Kidney glomerular epithelial cell (primary cell): ENCODE measurements at regions not wholly inside any gene's neighbourhood (a gene's known extent, or its start where the extent isn't known, plus 50 kb on each side); places are given as distances from the start of the nearest gene placed in this dataset.

ENCODE experiments used
- DNase-seq: peaks from one replicate; lab custom pipeline; 2025; lab: John Stamatoyannopoulos, UW

DNA sequence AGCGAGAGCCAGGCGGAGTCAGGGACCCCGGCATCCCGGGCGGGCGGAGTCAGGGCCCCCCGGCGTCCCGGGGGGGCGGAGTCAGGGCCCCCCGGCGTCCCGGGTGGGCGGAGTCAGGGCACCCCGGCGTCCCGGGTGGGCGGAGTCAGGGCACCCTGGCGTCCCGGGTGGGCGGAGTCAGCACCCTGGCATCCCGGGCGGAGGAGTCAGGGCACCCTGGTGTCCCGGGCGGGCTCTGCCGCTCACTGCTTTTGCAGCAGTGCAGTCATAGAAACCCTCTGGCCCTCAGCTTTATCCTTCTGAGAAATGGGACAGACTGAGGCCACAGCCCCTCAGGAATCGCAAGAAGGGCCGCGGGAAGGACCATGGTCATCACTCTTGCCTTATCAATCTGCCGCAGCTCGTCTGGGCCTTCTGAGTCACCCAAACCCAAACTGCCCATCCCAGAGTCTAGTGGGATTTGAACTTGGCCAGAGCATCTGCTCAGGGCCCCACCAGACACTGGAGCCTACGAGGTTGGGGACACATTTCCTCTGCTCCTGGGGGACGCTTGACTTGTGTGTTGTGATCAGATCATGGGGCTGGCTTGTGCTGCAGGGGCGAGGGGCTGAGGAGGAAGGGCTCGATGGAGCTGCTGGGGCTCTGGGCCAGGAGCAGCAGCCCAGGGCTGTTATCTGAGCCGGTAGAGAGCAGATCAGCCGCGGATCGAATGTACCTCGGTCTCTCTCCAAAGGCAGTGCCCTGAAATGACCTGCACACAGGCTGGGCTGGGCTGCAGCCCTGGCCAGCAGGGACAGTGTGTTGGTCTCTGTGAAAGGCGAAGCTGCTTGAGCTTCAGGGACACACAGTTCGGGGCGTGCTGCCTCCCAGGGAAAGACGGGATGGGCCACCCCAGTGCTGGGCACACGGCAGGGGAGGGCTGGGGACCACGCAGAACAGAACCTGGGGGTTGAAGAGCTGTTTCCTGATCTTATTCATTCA lies 290.1 kb upstream of the HDAC4 start:
- no peak for DNase-seq

DNA sequence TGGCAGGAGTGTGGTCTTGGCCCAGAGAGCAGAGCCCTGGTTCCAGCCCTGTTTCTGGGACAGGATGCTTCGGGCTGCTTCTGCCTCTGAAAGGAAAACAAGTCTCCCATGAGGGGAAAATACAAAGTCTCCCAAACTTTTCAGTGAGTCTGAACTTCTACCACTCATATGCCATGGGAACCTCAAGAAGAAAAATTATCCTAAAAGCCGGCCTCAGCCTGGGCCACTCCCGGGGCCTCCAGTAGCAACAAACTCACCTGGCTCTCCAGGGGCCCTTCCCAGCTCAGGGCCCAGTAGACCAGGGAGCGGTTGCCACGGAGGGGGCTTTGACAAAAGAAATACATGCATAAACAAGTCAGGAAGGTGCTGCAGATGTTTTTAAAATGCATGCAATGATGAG lies 289.2 kb upstream of the HDAC4 start:
- no peak for DNase-seq

DNA sequence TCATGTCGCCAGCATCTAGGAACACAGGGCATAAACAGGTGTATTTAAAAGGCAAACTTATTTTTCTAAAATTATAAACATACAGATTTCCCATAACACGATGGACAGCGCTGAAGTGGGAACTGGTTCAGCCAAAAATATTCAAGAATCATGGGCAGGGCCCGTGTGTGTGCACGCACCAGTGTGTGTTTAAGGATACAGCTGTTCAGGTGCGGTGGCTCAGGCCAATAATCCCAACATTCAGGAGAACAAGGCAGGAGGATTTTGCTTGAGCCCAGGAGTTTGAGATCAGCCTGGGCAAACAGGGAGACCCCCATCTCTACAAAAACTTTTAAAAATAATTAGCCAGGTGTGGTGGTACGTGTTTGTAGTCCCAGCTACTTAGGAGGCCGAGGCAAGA lies 288.6 kb upstream of the HDAC4 start:
- no peak for DNase-seq

DNA sequence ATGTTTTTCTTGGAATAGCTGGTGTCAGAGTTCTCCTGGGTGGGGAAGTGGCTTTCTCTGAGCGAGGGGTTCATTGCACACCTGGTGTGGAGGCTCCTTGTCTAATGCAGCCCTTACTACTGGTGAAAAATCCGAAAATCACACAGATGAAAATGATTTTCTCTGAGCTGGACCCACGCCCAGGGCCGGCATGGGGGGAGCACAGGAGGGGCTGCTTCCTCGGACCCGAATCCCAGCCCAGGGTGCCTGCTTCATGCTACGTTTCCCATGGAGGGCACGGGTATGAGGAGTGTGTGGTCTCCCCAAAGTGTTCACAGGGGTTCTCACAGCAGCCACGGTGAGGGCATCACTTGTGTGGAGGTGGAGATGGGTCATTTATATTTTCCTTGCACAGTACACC lies 288.0 kb upstream of the HDAC4 start:
- DNase-seq, result no peak

DNA sequence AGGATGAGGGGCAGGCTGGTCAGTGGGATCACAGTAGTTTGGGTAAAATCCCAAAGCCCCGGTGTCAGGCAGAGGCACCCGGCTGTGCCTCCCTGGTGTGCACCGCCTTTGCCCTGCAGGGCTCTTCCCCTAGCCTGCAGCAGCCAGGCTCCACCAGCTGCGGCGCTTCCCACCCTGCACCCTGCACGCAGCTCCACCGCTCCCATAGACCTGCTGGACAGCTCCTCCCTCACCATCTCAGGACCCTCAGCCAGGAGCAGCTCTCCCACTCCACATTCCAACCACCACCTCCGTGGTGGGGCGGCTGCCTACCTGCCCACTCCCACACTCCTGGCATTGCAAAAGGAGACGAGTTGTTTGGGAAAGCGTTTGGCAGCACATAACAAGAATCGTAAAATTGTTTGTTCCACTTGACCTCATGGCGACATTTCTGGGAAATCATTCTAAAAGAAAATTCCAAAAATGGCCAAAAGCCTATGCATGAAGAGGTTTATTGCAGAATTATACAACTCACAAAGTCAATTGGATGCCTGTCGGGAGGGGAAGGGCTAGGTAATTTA lies 287.4 kb upstream of the HDAC4 start:
- no peak for DNase-seq

DNA sequence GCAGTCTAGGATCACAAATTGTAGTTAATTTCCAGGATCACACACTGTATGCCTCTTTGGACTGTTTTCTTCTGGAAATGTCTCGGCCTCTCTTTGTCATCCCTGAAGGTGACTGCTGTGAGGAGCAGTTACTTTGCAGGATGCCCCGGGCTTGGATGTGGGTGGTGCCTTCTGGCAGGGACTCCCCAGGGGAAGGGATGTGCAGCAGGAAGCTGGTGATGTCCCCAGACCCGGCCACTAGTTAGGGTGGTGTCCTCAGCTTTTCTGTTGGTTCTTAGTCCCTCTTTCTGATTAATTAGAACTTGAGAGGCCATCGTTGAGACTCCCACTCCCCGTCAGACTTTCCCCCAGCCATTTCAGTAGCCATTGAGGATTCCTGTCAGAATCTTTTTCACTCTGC lies 286.6 kb upstream of the HDAC4 start:
- no peak for DNase-seq

DNA sequence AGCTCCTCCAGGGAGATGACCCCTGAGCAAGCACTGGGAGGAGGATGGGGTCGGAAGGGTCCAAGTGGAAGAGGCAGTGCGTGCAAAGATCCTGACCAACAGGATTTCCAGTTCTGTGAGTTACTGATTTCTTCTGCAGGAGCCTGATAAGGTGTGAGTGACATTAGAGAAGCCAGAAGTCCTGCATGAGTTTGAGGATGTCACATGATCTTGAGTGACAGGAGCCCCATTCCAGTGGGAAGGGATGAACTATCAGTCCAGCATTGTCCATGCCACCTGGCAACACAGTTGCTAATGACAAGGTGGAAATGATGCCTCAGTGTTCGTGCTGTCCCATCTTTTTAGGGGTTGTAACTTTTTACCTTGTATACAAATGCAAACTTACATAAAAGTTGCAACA lies 285.1 kb upstream of the HDAC4 start:
- no peak for DNase-seq

DNA sequence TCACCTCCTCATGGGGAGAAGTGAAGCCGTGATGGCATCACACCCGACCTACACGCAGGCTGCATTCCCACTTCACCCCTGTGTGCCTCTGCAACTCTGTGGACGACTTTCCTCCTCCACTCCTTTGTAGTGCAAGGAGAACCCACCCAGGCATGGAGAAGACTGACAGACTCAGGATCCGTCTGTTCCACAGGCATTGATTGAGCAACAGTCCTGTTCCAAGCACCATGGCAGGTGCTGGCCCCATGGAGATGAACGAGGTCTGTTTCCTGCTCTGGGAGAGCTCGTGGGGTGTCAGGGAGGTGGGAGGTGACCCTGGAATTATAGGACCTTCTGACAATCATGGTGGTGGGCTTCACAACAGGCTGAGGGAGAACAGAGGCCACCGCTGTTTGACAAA lies 284.7 kb upstream of the HDAC4 start:
- DNase-seq, result no peak

DNA sequence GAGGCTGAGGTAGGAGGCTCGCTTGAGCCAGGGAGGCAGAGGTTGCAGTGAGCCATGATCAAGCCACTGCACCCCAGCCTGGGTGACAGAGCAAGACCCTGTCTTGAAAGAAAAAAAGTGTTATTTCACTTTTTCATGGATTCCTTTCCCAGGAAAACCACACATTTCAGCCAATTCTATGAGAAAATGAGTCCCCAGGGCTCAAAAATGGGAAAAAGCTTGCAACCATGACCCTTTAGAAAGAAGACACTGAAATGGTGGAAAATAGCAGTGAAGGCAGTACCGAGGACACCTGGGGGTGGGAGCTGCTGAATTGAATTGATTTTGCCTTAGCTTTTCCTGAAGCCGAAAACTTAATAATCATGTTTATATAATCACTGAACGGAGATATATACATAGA lies 284.2 kb upstream of the HDAC4 start:
- no peak for DNase-seq

DNA sequence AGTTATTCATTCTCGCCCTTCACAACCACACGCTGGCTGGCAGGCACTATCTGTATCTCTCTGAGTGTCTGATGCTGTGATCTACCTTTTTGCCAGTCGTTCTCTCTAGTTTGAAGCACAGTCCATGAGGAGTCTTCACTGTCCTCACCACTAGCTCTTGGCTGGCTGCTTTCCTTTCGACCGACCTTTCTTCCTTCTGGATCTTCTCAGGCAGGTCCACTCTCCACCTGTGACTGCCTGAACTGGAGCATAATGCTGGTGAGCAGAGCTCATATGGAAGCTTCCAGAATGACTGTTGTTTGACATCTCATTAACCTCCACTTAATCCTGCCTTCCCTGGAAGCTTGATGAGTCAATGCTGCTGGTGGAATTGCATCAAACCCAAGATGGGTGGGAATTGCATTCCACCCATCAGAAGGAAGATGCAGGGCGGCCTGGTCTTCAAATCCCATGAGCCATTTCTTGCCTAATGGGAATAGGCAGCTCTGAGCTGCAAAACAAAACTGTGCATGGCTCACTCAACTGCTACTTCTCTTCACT lies 283.5 kb upstream of the HDAC4 start:
- no peak for DNase-seq

DNA sequence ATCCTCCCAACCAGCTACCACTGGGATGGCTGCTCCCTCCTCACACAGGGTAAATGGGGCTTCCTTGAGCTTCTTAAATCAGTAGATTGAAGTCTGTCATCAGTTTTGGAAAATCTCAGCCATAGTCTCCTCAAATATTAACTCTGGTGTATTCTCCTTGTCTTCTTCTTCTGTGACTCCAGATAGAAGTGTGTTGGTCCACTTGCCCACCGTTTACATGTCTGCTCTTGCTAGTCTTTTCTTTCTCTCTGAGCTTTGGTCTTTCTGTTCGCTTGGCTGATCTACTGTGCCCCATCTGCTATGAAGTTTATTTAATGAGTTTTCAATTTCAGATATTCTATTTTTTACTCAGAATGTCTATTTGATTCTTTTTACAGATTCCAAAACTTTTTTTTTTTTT lies 281.7 kb upstream of the HDAC4 start:
- no peak for DNase-seq

DNA sequence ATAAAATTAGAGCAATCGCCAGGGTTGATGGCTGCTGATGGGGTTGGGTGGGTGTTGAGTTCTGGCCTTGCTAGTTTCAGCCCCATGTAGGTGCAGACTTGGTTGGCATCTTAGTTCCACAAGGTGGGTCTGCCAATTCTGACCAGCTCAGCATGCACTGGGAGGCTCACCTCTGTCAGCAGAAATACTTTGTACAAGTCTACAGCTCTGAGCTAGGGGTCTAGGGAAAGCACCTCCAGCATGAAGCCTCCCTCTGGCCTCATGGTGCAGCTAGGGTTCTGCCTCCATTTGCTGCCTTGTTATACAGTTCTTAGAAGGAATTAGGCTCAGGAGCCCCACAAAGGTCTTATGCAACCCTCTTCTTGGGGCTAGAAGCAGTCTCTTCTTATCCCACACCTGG lies 278.9 kb upstream of the HDAC4 start:
- DNase-seq, result no peak

DNA sequence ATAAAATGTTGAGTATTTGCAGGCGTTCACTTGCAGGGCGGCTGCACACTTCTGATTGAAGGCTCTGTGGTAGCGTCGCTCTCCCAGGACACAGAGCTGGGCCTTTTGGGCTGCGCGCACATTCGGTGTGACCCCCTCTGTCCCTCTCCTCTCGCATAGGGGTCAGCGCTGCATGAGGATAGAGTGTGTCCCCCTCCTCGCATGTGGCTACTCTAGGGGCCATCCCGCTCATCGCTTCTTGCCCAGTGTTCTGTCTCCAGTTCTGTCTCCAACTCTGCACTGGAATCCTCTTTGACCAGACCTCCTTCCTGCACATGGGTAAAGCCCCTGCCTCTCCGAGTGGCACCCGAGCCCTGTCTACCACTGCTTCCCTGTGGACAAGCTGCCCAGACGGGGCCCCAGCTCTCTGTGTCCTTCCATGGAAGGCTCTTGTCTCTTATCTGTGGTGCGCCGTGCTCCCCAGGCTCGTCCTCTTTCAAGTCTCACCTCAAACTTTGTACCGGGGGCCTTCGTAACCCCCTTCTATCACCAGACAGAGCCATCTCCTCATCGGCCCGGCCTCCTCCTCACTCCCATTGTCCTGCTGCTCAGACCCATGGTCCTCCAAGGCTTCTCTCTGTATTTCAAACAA lies 278.0 kb upstream of the HDAC4 start:
- DNase-seq, result no peak

DNA sequence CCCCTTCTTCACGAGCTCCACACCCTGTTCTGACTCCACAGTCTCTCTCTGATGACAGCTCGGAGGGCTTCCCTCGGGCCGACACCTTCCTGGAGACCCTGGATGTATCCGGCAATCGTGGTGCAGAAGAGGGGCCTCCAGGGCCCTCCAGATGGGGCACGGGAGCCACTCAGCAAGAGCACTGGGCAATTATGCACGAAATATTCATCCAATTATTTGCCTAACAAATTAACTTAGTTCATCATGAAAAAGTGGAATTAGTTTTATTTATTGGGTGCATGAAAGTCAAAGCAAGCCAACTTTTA lies 277.3 kb upstream of the HDAC4 start:
- no peak for DNase-seq

DNA sequence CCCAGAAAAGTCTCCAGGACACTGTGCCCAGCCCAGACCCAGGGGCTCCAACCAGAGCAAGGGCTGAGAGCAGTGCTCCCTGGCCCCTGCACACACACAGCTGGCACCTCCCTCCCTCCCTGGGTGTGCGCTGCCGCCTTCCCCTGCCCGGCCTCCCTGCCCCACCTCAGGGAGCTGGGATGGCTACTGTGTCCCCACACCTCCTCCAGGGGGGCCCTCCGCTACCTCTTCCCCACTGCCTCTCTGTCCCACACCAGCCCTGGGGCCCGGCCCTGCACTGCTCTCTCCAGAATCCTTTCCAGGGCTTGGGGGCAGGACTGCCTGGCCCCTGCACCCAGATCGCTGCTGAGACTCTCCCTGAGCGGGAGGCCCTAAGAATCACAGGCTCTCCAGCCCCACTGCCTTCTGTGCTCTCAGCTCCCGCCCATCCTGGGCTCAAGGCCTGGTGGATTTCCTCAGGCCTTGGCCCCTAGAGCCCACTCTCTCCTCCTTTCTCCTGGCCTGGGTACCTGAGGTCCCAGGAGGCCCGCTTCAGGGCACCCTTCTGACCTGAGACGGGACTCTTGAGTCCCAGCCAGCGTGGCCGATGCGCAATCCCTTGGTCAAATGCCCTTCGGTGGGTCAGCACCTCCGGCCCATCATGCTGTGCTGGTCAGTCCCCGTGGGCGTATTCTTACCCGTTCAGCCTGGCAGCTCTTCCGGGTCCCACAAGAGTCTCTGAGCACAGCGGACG lies 276.8 kb upstream of the HDAC4 start:
- DNase-seq, result no peak

DNA sequence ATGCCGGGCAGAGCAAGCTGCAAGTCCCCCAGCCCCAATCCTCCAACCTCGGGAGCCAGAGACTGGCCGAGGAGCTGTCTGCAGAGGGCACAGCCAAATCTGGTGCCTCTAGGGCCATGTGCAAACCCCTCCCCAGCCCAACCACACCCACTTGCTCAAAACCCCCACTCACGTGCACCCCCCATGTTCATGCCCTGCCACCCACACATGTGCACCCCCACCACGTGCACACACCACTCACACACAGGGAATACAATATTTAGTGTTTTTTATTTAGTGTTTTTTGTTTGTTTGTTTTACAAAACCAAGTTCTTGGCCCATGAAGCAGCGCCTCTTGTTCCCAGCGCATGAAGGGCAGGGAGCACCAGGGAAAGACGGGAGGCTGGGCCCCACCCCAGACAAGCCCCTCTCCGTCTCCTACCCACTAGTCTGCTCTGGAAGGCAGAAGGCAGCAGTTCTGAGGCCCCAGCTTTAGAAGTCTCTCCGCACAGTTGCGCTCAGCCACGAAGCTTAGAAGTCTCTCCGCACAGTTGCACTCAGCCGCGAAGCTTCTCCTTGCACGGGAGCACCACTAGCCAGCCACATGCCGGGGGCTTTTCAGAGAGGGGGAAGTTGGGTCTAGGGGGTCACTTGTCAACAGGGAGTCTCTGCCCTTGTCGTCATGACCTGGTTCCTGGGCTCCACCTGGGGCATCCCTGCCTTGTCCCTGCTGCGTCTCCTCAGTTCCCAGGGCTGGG lies 276.1 kb upstream of the HDAC4 start:
- no peak for DNase-seq

DNA sequence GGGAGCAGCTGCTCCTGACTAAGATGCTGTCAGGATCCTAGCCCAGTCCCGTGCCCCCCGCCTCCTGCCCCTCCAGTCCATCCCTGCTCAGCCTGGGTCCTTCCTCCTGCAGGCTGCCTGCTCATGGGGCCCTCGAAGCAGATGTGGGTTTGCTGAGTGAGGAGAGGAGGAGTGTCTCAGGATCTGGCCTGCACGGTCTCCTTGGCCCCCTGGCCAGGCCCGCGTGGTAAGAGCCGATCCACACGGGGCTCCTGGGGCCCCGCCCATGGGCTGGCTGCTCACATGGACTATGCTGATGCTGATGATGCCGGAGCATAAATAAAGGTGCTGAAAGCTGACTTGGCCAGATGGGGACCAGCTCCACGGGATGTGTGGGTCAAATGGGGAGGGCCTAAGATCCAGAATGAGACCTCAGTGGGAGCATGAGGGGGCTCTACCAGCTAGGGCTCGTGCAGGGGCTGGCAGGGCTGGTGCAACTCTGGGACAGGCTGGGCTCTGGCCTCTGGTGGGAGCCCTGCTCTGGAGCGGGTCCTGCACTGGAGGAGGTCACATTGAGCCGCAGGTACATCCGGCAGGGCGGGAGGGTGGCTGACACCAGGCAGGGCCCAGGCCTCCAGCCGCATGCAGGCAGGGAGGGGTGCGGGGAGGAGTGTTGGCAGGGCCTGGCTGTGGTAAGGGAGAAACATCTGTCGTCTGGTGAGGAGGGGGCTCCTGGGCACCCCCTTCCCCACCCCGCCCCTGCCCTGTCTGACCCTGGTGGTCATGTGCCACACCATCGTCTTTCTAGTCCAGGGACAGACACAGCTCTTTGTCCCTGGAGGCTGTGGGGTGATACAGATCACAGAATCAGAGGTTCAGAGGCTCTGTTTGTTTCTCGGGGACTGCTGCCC lies 275.3 kb upstream of the HDAC4 start:
- DNase-seq, result no peak

DNA sequence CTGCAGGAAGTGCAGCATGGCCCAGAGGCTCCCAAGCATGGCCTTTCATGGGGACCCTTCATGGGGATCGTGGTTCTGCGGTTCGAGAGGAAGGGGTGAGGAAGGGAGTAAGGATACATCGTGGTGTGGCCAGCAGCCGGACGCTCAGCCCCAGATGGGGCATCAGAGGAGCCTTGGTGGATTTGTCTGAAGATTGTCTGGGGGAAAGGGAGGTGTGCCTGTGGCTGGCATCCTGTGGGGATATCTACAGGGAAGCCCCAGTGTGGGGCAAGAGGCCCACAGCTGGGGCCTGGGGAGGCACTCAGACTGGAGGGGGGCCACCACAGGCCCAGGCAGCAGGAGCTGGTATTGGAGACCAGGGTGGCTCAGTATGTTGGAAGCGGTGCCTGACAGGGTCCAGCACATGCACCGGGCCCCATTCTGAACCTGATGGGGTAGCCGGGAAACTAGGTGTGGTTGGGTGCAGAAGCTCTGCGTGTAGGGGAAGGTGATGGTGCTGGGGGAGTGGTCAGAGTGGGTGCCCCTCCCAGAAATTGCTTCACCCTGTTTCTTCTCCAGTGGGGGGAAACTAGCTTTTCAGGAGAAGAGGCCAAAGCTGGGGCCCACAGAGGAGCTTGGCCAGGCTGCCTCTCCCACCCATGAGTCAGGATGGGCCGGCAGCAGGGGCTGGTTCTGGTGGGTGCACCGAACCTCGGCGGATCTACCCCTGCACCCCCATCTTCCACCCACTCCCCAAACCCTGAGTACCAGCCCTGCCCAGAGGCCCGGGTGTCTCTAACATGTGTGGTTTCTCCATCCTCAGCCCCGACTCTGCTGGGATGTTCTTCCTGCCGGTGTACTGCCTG lies 274.4 kb upstream of the HDAC4 start:
- DNase-seq, result no peak

DNA sequence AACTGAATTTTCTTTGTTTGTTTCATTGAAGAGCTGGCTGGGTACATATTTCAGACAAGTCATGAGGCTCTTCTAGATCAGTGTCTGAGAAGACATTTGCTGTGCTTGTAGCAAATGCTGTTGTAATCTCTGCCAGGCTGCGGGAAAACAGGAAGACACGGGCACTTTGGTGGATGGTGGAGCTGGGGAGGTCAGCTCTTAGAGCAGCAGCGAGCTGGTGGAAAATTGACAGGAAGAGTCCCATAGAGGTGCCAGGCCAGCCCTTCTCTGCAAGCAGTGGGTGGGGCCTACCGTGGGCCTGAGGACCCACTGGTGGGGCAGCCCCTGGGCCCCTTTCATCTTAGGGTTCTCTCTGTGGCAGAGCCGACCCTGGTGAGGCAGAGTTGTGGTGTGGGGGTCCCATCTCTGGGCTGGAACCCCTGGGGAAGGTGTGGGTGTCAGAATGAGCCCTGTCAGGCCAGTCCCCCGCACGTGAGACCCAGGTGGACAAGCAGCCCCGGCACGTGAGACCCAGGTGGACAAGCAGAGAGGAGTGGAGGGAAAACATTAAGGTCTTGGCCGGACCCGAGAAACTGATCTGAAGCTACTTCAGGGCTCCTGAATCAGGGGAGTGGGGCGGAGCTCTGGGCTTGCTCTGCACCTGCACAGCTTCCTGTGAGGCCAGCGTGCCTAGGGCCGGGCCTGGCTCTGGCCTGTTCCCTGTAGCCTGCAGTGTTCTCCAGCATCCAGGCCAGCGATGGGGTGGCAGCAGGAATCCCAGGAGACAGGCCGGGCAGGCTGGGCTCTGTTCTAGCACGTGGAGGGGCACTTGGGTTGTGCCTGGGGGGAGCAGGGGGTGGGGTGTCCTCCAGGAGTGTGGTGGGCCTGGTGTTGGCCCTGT lies 273.5 kb upstream of the HDAC4 start:
- DNase-seq, result no peak
